ENCODE measurements at regions not wholly inside any gene's neighbourhood (a gene's known extent, or its start where the extent isn't known, plus 50 kb on each side); places are given as distances from the start of the nearest gene placed in this dataset.

DNA sequence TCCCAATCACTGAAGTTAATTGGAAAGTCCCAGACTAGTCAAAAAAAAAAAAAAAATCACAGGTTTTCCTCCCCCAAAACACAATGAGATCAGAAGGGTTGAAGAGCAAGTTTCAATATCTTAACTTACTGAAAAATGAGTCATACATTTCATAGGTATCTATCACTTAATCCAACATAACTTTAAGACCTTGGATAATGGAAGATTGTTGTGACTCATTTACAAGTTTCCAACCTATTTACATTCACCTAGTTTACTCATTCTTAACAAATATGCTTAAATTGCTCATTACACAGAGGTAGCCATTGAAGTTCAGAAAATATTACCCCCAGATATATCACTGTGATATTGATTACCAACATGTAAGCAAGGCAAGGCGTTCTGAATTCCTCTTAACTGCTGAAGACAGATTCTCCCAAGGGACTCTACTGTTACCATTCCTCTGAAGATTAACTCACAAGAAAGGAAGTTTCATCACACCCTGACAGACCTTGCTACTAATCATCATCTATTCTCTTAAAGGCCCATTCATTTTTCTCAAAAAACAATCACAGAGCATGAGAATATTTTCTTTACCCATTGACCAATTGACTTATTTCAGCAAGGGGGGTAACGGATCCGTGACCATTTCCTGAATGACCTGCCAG, 563.8 kb downstream of the TLE1 start:
- TF ChIP-seq, protein P1, sequence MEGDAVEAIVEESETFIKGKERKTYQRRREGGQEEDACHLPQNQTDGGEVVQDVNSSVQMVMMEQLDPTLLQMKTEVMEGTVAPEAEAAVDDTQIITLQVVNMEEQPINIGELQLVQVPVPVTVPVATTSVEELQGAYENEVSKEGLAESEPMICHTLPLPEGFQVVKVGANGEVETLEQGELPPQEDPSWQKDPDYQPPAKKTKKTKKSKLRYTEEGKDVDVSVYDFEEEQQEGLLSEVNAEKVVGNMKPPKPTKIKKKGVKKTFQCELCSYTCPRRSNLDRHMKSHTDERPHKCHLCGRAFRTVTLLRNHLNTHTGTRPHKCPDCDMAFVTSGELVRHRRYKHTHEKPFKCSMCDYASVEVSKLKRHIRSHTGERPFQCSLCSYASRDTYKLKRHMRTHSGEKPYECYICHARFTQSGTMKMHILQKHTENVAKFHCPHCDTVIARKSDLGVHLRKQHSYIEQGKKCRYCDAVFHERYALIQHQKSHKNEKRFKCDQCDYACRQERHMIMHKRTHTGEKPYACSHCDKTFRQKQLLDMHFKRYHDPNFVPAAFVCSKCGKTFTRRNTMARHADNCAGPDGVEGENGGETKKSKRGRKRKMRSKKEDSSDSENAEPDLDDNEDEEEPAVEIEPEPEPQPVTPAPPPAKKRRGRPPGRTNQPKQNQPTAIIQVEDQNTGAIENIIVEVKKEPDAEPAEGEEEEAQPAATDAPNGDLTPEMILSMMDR (IDR thresholded peaks at IDR 0.05; ENCODE audit: insufficient read depth, low read length, poor library complexity, severe bottlenecking), result no peak
- Histone ChIP-seq H3K27me3 (ENCODE audit: control insufficient read depth, insufficient read depth, low read length) (no peaks in the 10 kb centered on the region), H3K4me3 (ENCODE audit: low read depth, low read length) (no peak overlapping the region), H3K36me3 (ENCODE audit: control insufficient read depth, insufficient read depth, low read length) (no peaks in the 10 kb centered on the region)
- no peak for DNase-seq (ENCODE audit: low read depth)

DNA sequence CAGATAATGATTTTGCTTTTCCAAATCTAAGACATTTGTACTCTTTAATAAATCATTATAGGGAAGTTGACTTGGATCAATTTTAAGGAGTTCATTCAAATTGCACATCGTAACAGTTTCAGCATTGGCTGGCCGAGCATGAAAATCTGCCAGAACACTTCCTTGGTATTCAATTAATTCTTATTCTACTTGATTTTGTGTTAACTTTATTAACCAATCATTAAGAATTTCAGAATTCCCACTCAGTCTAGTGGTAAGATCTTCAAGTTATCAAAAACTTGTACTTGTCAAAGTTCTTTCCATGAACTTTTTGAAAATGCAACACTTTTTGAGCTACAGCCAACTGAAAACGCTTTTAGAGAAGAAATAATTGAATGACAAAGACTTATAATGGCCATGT, 565.8 kb downstream of the TLE1 start:
- H3K4me3 ChIP-seq (ENCODE audit: low read depth, low read length), result no peak overlapping the region
- DNase-seq (ENCODE audit: low read depth), result no peak
- H3K36me3 ChIP-seq (ENCODE audit: control insufficient read depth, insufficient read depth, low read length), result no peaks in the 10 kb centered on the region
- no peaks in the 10 kb centered on the region for H3K27me3 ChIP-seq (ENCODE audit: control insufficient read depth, insufficient read depth, low read length)
- TF ChIP-seq, protein P1 (IDR thresholded peaks at IDR 0.05; ENCODE audit: insufficient read depth, low read length, poor library complexity, severe bottlenecking), result no peak

DNA sequence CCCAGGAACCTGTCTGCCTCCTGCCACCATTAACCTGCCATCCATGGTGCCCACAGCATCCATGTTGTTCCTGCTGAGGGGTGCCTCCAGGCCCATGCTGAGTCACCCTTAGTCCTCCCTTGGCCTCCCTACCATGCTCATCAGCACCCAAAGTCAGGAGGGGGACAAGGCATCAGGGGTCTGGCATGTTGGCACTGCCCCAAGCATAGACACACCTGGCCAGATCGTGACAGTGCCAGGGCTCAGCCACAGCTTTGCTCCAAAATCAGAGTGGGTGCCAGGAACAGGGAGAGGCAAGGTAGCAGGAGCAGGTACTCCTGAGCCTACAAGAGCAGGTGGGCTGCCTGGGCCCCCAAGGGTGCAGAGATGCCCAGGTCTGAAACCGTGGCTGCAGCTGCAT, 566.6 kb downstream of the TLE1 start:
- TF ChIP-seq, protein P1 (IDR thresholded peaks at IDR 0.05; ENCODE audit: insufficient read depth, low read length, poor library complexity, severe bottlenecking), result no peak
- H3K36me3 ChIP-seq (ENCODE audit: control insufficient read depth, insufficient read depth, low read length), result no peaks in the 10 kb centered on the region
- no peaks in the 10 kb centered on the region for H3K27me3 ChIP-seq (ENCODE audit: control insufficient read depth, insufficient read depth, low read length)
- H3K4me3 ChIP-seq (ENCODE audit: low read depth, low read length), result no peak overlapping the region
- no peak for DNase-seq (ENCODE audit: low read depth)

DNA sequence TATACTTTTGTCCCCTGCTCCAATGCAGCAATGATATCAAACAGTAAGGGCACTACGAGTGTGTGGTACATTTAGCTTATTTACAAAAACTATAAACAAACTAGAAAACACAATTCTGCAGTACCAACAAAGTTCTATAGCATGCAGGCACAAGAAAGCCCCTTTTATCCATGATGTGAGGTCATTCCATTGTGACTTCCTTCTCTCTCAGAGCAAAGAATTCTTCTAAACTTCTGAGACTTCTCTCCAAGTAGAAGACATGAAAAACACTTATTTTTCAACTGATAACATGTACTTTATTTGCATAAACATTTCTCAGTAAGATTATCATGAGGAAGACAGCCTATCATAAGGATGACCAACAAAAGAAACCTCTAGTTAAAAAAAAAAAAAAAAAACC, 569.8 kb downstream of the TLE1 start:
- Histone ChIP-seq H3K36me3 (ENCODE audit: control insufficient read depth, insufficient read depth, low read length) (no peaks in the 10 kb centered on the region), H3K4me3 (ENCODE audit: low read depth, low read length) (no peak overlapping the region), H3K27me3 (ENCODE audit: control insufficient read depth, insufficient read depth, low read length) (no peaks in the 10 kb centered on the region)
- no peak for DNase-seq (ENCODE audit: low read depth)
- TF ChIP-seq, protein P1 (IDR thresholded peaks at IDR 0.05; ENCODE audit: insufficient read depth, low read length, poor library complexity, severe bottlenecking), result no peak

DNA sequence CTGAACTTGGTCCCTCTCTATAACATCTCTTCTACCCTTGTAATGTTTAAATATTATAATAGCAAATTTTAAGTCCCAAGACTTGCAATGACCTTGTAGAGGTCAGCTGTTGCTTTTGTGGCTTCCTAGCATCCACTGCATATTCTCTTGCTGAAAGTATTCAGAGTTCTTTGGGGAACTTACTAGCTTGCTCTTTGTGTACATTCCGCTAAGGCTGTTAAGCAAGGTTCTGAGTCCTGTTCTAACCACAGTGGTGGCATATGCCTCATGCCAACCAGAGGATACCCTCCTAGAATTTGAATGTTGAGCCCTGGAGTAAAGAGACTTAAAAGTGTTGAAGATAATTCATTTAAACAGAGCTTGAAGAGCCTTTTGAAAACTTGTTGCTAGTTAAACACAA, 570.9 kb downstream of the TLE1 start:
- TF ChIP-seq, protein P1 (IDR thresholded peaks at IDR 0.05; ENCODE audit: insufficient read depth, low read length, poor library complexity, severe bottlenecking), result no peak
- Histone ChIP-seq H3K36me3 (ENCODE audit: control insufficient read depth, insufficient read depth, low read length) (no peaks in the 10 kb centered on the region), H3K4me3 (ENCODE audit: low read depth, low read length) (no peak overlapping the region), H3K27me3 (ENCODE audit: control insufficient read depth, insufficient read depth, low read length) (no peaks in the 10 kb centered on the region)
- DNase-seq (ENCODE audit: low read depth), result no peak

Measured in kidney epithelial cell (primary cell).